Neural cell (in vitro differentiated cells): ENCODE measurements at regions not wholly inside any gene's neighbourhood (a gene's known extent, or its start where the extent isn't known, plus 50 kb on each side); places are given as distances from the start of the nearest gene placed in this dataset.

Source experiments
- CTCF ChIP-seq: fragments of 450-650 bp; IDR thresholded peaks from 2 replicates; pipeline ENCODE4 v1.5.1; 2014; ENCODE audit warnings: antibody characterized with exemption, mild to moderate bottlenecking, moderate library complexity; ENCODE audit not compliant: poor library complexity, severe bottlenecking
- EP300 ChIP-seq: fragments of 450-650 bp; conservative IDR thresholded peaks from 2 replicates; pipeline ENCODE4 v1.6.1; 2014; ENCODE audit warnings: antibody characterized with exemption, mild to moderate bottlenecking, moderate library complexity; ENCODE audit not compliant: poor library complexity, severe bottlenecking
- EZH2 ChIP-seq: fragments of 200-600, 300-800 bp; shearing (Covaris generic), sonication (generic); IDR thresholded peaks from 2 replicates; pipeline ENCODE4 v1.6.1; 2014; ENCODE audit warnings: antibody characterized with exemption, low read length, borderline replicate concordance, mild to moderate bottlenecking; ENCODE audit not compliant: insufficient read depth, poor library complexity, severe bottlenecking
- POLR2AphosphoS5 ChIP-seq: IDR thresholded peaks from 2 replicates; pipeline ENCODE4 v1.6.1; 2012
- RAD21 ChIP-seq: fragments of 450-650 bp; conservative IDR thresholded peaks from 2 replicates; pipeline ENCODE4 v1.6.1; 2014; ENCODE audit warnings: antibody characterized with exemption, mild to moderate bottlenecking, moderate library complexity
- REST ChIP-seq: IDR thresholded peaks from 2 replicates; pipeline ENCODE4 v1.6.1; 2012; ENCODE audit warnings: borderline replicate concordance

GRCh38 chr2:223465793-223466192 is 136.4 kb downstream of the SCG2 start:
- TF ChIP-seq CTCF (no peak), POLR2AphosphoS5 (no peak), RAD21 (no peak), EP300 (no peak), EZH2 (no peak), REST (no peak)
